ENCODE measurements at regions not wholly inside any gene's neighbourhood (a gene's known extent, or its start where the extent isn't known, plus 50 kb on each side); places are given as distances from the start of the nearest gene placed in this dataset.
A peak's percentile ranks its signal among the peaks of the same experiment; 100 is the strongest.

GRCh38 chr1:10848109-10848684 is 51.8 kb upstream of the CASZ1 start:
- Histone ChIP-seq H3K4me1 (no peaks in the 10 kb centered on the region), H3K4me3 (no peak overlapping the region), H3K27me3 (no peaks in the 10 kb centered on the region), H3K9me3 (no peaks in the 10 kb centered on the region), H3K27ac (no peak overlapping the region), H3K36me3 (no peaks in the 10 kb centered on the region)
- DNase-seq = no peak
- intact Hi-C loops (cut with DNase I) = no loop called here
- 77 to 78% methylated on average over 10 of the region's 10 CpGs for WGBS, 2 donors
- no peak for TF ChIP-seq CTCF (IDR thresholded peaks at IDR 0.05)
- FAIRE-seq = no peak
- peak in 1 of 4 donors; percentile 46 for ATAC-seq

- H3K4me3 ChIP-seq = no peak overlapping the region
- no peak for FAIRE-seq
- no peaks in the 10 kb centered on the region for H3K4me1 ChIP-seq
- H3K9me3 ChIP-seq = no peaks in the 10 kb centered on the region
- H3K27ac ChIP-seq = no peak overlapping the region
- no peaks in the 10 kb centered on the region for H3K36me3 ChIP-seq
- H3K27me3 ChIP-seq = no peaks in the 10 kb centered on the region
- ATAC-seq = no peak
- TF ChIP-seq CTCF (IDR thresholded peaks at IDR 0.05) = no peak
- no peak for DNase-seq
- WGBS, 2 donors = 76 to 84% methylated on average over 6 to 7 of the region's 7 CpGs
- intact Hi-C loops (cut with DNase I) = no loop called here
These were observed 53.6 kb upstream of the CASZ1 start for GRCh38 chr1:10850026-10850425.

GRCh38 chr1:10851024-10852013 is 54.9 kb upstream of the CASZ1 start:
- no peak overlapping the region for H3K27ac ChIP-seq
- no peak for TF ChIP-seq CTCF (IDR thresholded peaks at IDR 0.05)
- no peak for FAIRE-seq
- DNase-seq = no peak
- H3K27me3 ChIP-seq = no peaks in the 10 kb centered on the region
- 74 to 85% methylated on average over 30 of the region's 30 CpGs for WGBS, 2 donors
- H3K36me3 ChIP-seq = no peaks in the 10 kb centered on the region
- intact Hi-C loops (cut with DNase I) = no loop called here
- no peaks in the 10 kb centered on the region for H3K9me3 ChIP-seq
- ATAC-seq = no peak
- H3K4me1 ChIP-seq = no peaks in the 10 kb centered on the region
- H3K4me3 ChIP-seq = no peak overlapping the region

GRCh38 chr1:10852018-10852417 is 55.6 kb upstream of the CASZ1 start:
- intact Hi-C loops (cut with DNase I) = no loop called here

More at GRCh38 chr1:10852018-10852417, 55.6 kb upstream of the CASZ1 start:
- TF ChIP-seq CTCF (IDR thresholded peaks at IDR 0.05) = no peak
- no peak overlapping the region for H3K27ac ChIP-seq
- FAIRE-seq (no peak), DNase-seq (no peak), ATAC-seq (no peak)
- H3K4me1 ChIP-seq = no peaks in the 10 kb centered on the region
- H3K9me3 ChIP-seq = no peaks in the 10 kb centered on the region
- 81 to 85% methylated on average over 8 of the region's 8 CpGs for WGBS, 2 donors
- H3K27me3 ChIP-seq = no peaks in the 10 kb centered on the region
- H3K36me3 ChIP-seq = no peaks in the 10 kb centered on the region
- H3K4me3 ChIP-seq = no peak overlapping the region

Measured in pancreas (tissue), 10 donors.